NOMO-1 (cell line): ENCODE measurements at regions not wholly inside any gene's neighbourhood (a gene's known extent, or its start where the extent isn't known, plus 50 kb on each side); places are given as distances from the start of the nearest gene placed in this dataset.
A peak's percentile ranks its signal among the peaks of the same experiment; 100 is the strongest.
"Not testable (repeated sequence)": the region's sequence is repeated elsewhere in the genome, so short reads cannot be mapped to it uniquely, and the experiment has no call there.

Source experiments
- DNase-seq, 2 experiments: peaks; one replicate each; lab custom pipeline; 2025; ENCODE audit not compliant: unreplicated experiment in 2 of 2; lab: John Stamatoyannopoulos, UW

- no peak for DNase-seq
Measured at GRCh38 chr4:82248903-82249632, 124.7 kb downstream of the HNRNPD start.

GRCh38 chr4:82247629-82248028 lies 126.2 kb downstream of the HNRNPD start:
- no peak for DNase-seq

- DNase-seq: no peak
Measured at GRCh38 chr4:82247171-82247570, 126.6 kb downstream of the HNRNPD start.

GRCh38 chr4:82241534-82241933 lies 132.3 kb downstream of the HNRNPD start:
- DNase-seq: no peak

GRCh38 chr4:82240410-82240809 lies 133.4 kb downstream of the HNRNPD start:
- DNase-seq: no peak

GRCh38 chr4:82237142-82237541 lies 136.6 kb downstream of the HNRNPD start:
- DNase-seq: not testable (repeated sequence)

- DNase-seq: no peak
Measured at GRCh38 chr4:82235346-82235745, 138.4 kb downstream of the HNRNPD start.

- no peak for DNase-seq
Measured at GRCh38 chr4:82232891-82233290, 140.9 kb downstream of the HNRNPD start.

- no peak for DNase-seq
Measured at GRCh38 chr4:82231806-82232205, 142.0 kb downstream of the HNRNPD start.

GRCh38 chr4:82230306-82230705 lies 143.5 kb downstream of the HNRNPD start:
- peak; percentile 24 to 30 for DNase-seq

- no peak for DNase-seq
Measured at GRCh38 chr4:82225030-82225429, 148.8 kb downstream of the HNRNPD start.

- peak; percentile 76 to 92 for DNase-seq
Measured at GRCh38 chr4:82223715-82224114, 150.1 kb downstream of the HNRNPD start.

- no peak for DNase-seq
Measured at GRCh38 chr4:82219346-82219745, 154.4 kb downstream of the HNRNPD start.

- DNase-seq: no peak
Measured at GRCh38 chr4:82217986-82218715, 155.6 kb downstream of the HNRNPD start.

GRCh38 chr4:82216219-82216618 lies 157.6 kb downstream of the HNRNPD start:
- peak in 1 of 2 experiments; percentile 20 for DNase-seq

GRCh38 chr4:82215800-82216199 lies 158.0 kb downstream of the HNRNPD start:
- no peak for DNase-seq

- DNase-seq: no peak
Measured at GRCh38 chr4:82215039-82215438, 158.8 kb downstream of the HNRNPD start.

- DNase-seq: no peak
Measured at GRCh38 chr4:82213485-82214417, 160.0 kb downstream of the HNRNPD start.

- peak in 1 of 2 experiments; percentile 35 for DNase-seq
Measured at GRCh38 chr4:82201805-82202641, 171.8 kb downstream of the HNRNPD start.

- DNase-seq: no peak
Measured at GRCh38 chr4:82201303-82201702, 172.5 kb downstream of the HNRNPD start.
